Amygdala (tissue), 56 donors: ENCODE measurements at regions not wholly inside any gene's neighbourhood (a gene's known extent, or its start where the extent isn't known, plus 50 kb on each side); places are given as distances from the start of the nearest gene placed in this dataset.
"Not testable (repeated sequence)": the region's sequence is repeated elsewhere in the genome, so short reads cannot be mapped to it uniquely, and the experiment has no call there.

ENCODE experiments used
- DNase-seq, 56 donors: peaks; one replicate each; lab custom pipeline; 2025; lab: John Stamatoyannopoulos, UW

DNA sequence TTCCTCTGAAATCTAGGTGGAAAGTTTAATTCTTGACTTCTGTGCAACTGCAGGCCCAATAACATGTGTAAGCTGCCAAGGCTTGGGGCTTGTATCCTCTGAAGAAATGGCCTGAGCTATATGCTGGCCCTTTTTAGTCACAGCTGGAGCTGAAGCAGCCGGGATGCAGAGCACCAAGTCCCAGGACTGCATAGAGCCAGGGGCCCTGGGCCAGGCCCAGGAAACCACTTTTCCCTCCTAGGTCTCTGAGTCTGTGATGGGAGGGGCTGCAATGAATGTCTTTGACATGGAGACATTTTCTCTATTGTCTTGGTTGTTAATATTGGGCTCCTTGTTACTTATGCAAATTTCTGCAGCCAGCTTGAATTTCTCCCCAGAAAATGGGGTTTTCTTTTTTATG lies 588.5 kb downstream of the CENPC start:
- no peak for DNase-seq

DNA sequence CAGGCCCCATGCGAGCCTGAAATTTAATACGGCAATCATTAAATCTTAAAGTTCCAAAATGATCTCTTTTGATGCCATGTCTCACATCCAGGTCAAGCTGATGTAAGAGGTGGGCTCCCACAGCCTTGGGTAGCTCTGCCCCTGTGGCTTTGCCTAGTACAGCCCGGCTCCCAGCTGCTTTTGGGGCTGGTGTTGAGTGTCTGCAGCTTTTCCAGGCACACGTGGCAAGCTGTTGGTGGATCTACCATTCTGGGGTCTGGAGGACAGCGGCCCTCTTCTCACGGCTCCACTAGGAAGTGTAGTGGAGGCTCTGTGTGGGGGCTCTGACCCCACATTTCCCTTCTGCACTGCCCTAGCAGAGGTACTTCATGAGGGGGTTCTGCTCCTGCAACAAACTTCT lies 588.9 kb downstream of the CENPC start:
- no peak for DNase-seq

DNA sequence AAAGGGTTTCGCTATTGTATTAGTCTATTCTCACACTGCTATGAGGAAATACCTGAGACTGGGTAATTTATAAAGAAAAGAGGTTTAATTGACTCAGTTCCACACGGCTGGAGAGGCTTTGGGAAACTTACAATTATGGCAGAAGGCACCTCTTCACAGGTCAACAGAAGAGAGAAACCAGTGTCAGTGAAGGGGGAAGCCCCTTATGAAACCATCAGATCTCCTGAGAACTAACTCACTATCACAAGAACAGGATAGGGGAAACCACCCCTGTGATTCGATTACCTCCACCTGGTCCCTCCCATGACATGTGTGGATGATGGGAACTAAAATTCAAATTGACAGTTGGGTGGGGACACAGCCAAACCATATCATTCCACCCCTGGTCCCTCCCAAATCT lies 589.5 kb downstream of the CENPC start:
- DNase-seq, result no peak

DNA sequence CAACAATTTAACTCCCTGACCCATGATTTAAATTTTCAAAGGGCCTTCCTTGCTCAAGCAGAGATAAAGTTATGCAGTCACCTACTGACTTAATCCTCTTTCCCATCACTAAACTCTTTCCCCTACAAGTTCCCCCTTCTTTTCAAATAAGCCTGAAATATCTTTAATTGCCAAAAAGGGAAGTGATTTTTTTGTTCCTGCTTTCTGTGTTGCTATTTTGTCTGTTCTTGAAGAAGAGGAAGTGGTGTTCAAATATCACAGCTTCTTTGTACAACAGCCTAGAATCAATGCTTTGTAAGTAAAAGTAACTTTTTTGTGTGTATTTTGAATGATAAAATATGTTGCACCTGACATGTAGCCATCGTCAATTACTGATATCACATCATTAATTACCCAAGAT lies 595.9 kb downstream of the CENPC start:
- DNase-seq, result no peak

DNA sequence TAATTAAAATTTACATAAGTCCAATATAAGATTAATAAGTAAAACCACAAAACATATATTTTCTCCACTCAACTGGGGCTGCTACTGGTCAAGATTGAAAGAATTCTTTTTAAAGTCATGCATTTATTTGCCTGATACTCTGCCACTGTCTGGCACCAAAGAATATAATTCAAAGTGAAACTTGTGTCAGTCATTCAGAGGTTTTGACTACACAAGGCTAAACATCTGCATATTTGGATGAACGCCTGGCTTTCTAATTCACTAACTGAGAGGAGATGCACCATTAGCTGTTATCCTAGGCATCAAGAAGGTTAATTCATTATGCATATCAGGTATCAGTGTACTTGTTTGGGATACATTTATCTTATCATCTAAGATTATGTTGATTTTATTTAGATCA lies 598.5 kb downstream of the CENPC start:
- DNase-seq, result no peak

DNA sequence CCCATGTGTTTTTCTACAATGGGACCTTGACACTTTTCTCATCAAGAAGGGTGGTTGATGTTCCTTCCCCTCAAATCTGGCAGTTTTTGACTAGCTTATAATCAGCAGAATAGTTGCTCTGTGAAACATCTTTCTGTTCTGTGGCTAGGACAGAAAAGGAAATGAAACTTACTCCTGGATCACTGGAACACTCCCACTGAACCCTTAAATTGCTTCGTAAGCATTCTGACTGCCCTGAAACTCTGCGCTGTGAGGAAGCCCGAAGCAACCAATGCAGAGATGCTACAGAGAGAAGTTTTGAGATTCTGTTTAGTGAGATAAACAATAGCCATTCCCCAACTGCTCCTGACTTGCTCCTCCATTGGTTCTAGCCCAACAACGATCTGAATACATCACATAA lies 602.2 kb downstream of the CENPC start:
- peak in 5 of 56 donors; percentile 0 to 10 (median 3) for DNase-seq

DNA sequence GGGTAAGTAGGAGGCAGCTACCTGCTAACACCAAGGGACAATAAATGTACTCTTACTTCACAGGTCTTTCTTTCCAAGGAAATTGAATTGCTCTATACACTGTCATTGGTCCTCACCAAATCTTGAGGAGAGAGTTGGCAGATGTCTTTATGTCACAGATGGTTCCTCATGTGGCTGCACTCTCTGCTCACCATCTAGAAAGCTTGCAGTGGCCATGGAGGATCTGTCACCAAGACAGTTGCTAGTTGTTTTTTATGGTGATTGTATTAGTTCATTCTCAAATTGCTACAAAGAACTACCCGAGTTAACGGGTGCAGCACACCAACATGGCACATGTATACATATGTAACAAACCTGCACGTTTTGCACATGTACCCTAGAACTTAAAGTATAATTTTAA lies 613.3 kb downstream of the CENPC start:
- DNase-seq, result not testable (repeated sequence)

DNA sequence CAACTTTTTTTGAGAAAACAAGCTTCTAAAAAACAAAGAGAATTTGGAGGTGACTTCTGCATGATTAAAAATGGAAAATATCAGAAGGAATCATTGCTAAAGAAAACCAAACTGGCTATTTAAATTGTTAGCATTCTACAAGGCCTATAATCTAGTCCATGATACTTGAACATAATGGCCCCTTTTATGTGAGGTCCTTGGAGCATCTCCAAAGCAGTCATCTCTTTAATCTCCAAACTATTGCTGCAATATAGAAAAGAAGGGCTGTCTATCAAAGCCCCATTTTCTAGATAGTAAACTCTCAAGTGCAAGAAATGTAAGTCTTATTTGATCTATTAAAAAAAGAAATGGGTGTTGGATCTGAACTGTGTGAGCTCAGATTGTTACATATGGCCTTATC lies 615.1 kb downstream of the CENPC start:
- no peak for DNase-seq

DNA sequence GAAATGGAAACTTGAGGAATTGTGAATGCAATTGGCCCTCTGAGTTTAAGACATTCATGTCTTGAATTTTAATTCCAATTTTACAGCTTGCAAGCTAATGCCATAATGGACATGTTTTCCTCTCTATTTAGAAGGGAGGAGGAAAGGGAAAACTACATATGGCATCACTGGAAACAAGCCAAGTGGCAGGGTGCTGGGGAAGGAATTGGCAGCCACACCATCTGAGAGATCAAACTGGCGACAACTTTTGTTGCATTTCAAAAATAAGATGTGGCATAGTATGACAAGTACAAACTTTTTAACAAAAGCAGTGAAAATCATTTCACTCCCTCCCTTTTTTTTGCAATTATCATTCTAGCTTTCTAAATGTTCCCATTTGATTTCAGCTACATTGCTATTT lies 615.6 kb downstream of the CENPC start:
- DNase-seq, result peak in 18 of 56 donors; percentile 1 to 60 (median 14)

DNA sequence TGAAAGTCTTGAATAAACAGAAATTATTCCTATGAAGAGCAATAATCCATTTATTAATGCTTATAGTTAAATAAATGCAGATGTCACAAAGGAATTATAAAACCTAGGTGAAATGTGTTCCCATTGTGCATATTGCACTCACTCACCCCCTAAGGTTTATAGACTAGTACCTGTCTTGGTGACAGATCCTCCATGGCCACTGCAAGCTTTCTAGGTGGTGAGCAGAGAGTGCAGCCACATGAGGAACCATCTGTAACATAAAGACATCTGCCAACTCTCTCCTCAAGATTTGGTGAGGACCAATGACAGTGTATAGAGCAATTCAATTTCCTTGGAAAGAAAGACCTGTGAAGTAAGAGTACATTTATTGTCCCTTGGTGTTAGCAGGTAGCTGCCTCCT lies 616.4 kb downstream of the CENPC start:
- not testable (repeated sequence) for DNase-seq

- peak in 1 of 56 donors; percentile 1 for DNase-seq
Observed at GRCh38 chr4:66927937-66928336, 617.4 kb downstream of the CENPC start.

DNA sequence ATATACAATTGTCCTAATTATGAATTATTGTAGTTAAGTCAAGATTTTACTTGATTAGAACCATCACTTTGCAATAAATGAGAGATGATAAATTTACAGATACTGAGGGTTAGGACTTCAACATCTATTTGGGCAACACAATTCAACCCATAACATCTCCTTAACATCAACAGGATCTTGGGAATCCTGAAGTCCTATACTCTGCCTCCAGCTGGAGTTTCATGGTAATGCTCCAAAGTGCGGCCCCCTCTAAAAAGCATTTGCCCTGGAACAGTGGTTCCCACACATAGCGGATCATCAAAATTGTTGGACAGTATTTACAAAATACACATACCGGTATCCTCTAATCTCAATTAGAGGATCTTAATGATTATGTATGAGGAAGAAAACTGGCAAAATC lies 618.6 kb downstream of the CENPC start:
- no peak for DNase-seq

GRCh38 chr4:66923081-66923865 lies 622.0 kb downstream of the CENPC start:
- no peak for DNase-seq

- no peak for DNase-seq
Observed at GRCh38 chr4:66921433-66921832, 623.9 kb downstream of the CENPC start.

DNA sequence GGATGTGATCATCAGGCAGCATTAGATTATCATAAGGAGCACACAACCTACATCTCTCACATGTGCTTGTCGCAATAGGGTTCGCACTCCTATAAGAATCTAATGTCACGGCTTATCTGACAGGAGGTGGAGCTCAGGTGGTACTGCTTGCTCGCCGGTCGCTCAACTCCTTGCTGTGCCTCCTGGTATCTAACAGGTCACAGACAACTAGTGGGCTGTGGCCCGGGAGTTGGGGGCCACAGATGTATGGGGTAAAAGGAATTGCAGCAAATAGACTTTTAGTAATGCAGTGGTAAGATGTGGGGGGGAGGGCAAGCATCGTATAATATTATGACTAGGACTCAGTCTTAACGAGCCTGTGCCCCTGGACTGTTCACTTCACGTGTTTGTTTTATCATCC lies 624.8 kb downstream of the CENPC start:
- DNase-seq, result no peak

GRCh38 chr4:66911880-66912279 lies 633.4 kb downstream of the CENPC start:
- DNase-seq, result no peak

DNA sequence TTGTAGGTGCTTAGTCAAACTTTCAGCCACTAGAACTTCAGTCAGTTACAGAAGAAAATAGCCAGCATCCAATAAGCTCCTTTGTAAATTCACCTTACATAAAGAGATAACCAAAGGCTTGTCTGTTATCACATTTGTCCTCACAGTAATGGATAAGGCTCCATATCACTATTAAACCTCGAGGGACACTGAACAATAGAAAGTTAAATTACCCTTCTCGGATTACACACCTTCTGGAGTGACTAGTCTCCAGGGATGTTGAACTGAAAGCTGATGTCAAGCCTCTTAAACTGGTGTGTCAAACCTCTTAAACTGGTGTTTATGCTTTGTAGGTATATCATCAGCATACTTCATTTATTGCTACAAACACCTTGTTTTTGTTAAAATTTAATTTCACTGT lies 639.0 kb downstream of the CENPC start:
- DNase-seq, result no peak

GRCh38 chr4:66899422-66900065 lies 645.8 kb downstream of the CENPC start:
- DNase-seq, result no peak

- DNase-seq, result no peak
Observed at GRCh38 chr4:66893807-66894206, 651.5 kb downstream of the CENPC start.

DNA sequence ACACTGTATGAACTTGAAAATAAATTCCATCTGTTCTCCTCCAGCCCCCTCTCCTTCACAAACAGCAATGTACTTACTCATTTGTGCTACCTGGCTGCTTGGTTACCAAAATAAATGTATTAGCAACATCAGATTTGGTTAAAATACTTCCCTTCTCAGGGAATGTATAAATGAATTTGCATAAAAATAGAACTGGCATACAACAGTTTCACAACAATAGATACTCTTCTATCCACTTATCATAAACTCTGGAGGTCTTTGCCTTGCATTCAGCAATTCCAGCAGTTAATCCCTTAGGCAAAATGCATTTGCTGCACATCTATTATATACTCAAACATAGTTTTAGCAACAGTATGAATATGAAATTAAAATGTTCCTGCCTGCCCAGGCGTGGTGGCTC lies 658.2 kb downstream of the CENPC start:
- no peak for DNase-seq

DNA sequence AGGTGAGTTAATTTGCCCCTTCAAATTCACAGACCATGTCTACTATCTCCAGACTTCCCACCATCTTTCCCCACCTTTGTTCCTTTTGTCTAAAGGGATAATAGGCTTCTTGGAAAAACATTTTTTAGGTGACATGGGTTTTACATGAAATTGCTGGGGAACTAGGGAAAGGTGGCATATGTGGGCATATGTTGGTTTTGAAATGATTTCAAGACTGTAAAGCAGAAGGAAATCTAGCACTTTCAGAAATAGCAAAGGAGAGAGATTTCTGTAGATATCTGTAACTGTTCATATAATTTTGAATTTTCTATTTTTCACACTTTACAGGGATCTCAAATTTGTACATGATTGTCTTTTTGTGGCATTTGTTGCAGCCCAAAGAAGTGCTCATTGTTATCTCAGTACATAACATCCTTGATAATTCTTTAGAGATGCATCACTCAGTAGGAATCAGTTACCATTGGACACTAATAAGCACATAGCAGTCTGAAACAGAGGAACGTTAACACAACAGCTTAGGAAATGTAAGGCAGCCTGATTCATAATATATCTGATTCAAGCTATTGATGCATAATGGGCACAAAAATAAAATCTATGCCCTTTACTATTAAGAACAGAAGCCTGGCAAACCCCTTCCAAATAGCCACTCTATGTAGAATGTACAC lies 659.7 kb downstream of the CENPC start:
- DNase-seq, result no peak

DNA sequence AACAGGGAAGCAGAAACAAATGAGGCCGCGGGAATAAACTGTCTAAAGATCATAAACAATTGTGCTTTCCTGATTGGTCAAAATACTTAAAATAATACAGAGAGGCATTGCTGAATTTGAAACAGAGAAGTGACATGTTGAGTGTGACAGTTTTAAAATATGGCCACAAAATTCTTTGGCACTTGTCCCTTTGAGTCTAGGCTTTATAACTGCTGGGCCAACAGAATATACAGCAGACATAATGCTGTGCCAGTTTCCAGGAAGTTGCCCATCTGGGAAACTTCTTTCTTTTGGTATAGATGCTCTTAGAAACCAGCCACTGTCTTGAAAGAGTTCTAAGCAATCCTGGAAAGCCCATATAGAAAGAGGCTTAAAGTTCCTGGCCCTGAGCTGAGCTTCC lies 668.4 kb downstream of the CENPC start:
- DNase-seq, result no peak
